ENCODE measurements at regions not wholly inside any gene's neighbourhood (a gene's known extent, or its start where the extent isn't known, plus 50 kb on each side); places are given as distances from the start of the nearest gene placed in this dataset.

DNA sequence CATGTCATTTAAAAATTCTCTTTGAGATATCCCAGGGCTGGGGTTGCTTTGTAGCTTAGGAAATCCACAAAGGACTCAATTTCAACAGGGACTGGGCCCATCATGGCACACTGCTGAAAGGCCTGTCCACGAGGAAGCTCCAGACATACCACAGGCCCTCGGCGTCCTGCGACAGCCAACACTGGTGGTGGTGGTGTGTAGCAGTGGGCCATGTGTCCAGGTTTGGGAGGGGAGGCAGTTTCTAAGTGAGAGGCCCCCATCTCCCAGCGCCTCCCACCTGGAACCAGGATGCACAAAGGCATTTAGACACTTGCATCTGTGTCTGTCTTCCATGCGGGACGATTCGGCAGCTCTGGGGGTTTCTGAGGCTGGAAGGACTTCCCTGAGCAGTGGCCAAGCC is 65.2 kb upstream of the ZNF423 start:
- TF ChIP-seq, protein P1, sequence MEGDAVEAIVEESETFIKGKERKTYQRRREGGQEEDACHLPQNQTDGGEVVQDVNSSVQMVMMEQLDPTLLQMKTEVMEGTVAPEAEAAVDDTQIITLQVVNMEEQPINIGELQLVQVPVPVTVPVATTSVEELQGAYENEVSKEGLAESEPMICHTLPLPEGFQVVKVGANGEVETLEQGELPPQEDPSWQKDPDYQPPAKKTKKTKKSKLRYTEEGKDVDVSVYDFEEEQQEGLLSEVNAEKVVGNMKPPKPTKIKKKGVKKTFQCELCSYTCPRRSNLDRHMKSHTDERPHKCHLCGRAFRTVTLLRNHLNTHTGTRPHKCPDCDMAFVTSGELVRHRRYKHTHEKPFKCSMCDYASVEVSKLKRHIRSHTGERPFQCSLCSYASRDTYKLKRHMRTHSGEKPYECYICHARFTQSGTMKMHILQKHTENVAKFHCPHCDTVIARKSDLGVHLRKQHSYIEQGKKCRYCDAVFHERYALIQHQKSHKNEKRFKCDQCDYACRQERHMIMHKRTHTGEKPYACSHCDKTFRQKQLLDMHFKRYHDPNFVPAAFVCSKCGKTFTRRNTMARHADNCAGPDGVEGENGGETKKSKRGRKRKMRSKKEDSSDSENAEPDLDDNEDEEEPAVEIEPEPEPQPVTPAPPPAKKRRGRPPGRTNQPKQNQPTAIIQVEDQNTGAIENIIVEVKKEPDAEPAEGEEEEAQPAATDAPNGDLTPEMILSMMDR (IDR thresholded peaks at IDR 0.05): no peak

DNA sequence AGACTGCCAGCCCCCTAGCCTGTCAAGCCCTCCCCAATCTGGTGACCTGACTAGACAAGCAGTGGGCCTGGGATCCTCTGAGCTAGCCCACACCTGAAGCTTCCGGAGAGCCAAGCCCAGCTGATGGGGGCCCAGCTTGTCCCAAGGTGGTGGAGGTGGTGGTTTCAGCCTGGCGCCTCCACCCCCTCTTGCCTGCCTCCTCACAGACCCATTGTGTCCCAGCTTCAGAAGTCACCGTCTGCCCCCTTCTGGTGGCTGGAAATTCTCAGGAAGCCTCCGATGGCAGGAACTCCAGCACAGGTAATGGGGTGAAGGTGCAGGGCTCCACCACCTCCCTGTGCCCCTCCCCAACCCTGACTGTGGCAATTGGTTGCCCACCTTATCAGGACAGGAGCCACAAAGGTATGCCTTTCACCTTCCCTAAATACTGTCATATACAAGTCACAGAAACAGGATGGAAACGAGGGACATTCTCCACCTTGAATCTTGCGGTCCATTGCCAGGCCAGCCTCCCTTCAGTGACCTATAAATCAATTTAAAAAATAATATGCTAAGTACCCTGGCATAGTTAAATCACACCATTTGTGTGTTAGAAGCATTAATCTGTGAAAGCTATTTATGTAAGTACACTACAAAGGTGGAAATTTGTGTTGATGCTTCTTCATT is 66.0 kb upstream of the ZNF423 start:
- TF ChIP-seq, protein P1 (IDR thresholded peaks at IDR 0.05): peak; percentile 68

DNA sequence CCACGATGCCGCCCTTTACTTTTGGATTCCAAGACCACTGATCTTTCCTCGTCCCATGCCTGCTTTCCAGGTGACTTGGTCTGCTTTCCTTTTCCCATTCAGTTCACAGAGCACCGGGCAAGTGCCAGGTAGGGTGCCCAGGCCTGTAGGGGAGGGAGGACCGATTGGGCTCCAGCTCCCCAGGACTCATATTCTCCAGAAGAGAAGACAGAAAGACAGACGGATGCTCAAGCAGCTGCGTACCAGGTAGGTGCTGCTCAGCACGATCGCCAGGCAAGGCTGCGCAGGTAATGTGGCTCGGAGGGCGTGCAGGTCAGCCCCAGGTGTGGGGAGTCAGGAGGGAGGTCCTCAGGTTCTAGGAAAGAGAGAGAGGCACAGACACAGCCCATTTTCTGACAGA is 67.5 kb upstream of the ZNF423 start:
- TF ChIP-seq, protein P1 (IDR thresholded peaks at IDR 0.05): no peak

DNA sequence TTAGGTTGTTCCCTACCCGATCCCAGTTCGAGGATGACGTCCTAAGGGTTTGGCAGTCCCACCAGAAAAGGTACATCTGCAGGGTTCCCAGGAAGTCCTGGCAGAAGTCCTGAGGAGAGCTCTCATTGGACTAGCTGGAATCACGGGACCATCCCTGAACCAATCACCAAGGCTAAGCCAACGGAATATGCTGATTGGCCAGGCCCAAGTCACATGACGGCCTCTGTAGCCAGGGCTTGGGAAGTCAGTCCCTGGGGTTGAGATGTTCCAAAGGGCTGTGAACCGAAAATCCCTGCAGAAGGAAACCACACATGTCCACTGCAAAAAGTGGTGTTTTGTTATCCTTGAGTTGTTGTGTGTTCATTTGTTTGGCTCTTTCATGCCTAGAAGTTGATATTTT is 68.2 kb upstream of the ZNF423 start:
- TF ChIP-seq, protein P1 (IDR thresholded peaks at IDR 0.05): no peak

DNA sequence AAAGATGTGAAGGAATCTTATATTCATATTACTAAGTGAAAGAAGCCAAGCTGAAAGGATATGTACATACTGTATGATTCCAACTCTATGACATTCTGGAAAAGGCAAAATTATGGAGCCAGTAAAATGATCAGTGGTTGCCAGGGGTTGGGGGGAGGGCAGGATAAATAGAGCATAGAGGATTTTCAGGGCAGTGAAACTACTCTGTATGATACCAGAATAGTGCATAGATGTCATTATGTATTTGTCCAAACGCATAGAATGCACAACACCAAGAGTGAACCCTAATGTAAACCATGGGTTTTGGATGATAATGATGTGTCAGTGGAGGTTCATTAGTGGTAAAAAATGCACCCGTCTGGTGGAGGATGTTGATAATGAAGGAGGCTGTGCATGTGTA is 71.0 kb upstream of the ZNF423 start:
- TF ChIP-seq, protein P1 (IDR thresholded peaks at IDR 0.05): no peak

DNA sequence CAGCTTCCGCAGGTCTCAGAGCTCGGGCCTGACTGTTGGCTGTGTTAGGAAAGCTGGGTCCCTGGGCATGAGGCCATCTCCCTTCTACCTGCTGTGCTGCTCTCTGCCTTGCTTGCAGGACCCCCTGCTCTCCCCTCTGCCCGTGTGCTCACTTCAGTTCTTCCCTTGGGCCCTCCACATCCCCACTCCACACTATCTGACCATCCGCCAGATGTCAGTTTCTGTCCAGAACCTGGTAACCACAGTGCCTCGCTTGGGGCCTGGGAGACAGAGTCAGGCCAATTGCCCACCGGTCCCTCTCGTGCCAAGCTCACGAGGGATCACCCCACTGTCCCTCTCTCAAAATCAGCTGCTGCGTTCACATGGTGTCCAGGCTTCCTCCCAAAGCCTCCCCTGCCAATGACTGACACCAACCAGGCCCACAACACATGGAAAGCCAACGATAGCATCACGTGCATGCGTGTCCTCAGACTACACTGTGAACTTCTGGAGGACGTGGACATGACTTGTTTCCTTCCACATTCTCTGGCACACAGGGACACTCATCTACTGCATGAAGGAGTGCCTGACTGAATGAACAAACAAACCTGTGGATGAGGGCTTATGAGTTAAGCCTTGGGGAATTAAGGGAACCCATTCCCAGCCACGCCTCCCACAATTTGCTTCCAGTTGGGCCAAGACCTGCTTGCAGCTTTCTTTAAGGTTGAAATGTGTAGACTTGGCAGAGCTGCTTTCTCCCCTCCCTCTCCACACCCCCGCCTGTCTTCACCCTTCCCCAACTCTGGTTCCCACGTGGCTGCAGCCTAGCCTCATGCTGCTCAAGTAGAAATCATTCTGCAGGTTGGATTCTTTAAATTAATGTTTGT is 72.5 kb upstream of the ZNF423 start:
- TF ChIP-seq, protein P1 (IDR thresholded peaks at IDR 0.05): no peak

DNA sequence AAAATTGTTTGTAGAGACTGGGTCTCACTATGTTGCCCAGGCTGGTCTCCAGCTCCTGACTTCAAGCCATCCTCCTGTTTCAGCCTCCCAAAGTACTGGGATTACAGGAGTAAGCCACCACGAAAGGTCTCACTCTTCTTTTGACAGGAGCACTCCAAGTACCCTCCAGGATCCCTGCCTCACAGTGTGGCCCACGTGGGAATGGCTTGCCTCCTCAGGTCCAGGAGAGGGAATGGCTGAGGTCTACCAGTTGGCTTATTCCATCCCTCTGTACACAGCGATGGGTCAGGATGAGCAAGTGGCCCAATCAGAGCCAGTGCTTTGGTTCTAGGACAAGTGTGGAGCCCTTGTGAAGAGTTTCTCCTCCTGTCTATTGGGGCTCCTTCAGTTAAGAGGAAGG is 73.7 kb upstream of the ZNF423 start:
- TF ChIP-seq, protein P1 (IDR thresholded peaks at IDR 0.05): no peak
